Stimulated activated CD8-positive, alpha-beta memory T cell treated with anti-CD3 and anti-CD28 coated beads, Interleukin-12 subunit alpha, Interleukin-12 subunit beta, amount 100 ng/mL, for 24 hours (primary cell): ENCODE measurements at regions not wholly inside any gene's neighbourhood (a gene's known extent, or its start where the extent isn't known, plus 50 kb on each side); places are given as distances from the start of the nearest gene placed in this dataset.
"Not testable (repeated sequence)": the region's sequence is repeated elsewhere in the genome, so short reads cannot be mapped to it uniquely, and the experiment has no call there.

Source experiments
- DNase-seq: peaks from one replicate; pipeline ENCODE4 v3.0.0-alpha.2; 2020; ENCODE audit errors: extremely low read depth

GRCh38 chr14:34300882-34301734 is 160.9 kb downstream of the SPTSSA start:
- DNase-seq: no peak

GRCh38 chr14:34300330-34300729 is 161.7 kb downstream of the SPTSSA start:
- no peak for DNase-seq

- no peak for DNase-seq
These were observed 162.7 kb downstream of the SPTSSA start for GRCh38 chr14:34299360-34299759.

- no peak for DNase-seq
These were observed 164.1 kb downstream of the SPTSSA start for GRCh38 chr14:34297786-34298520.

- no peak for DNase-seq
These were observed 178.4 kb downstream of the SPTSSA start for GRCh38 chr14:34283590-34283989.

- DNase-seq: no peak
These were observed 184.8 kb downstream of the SPTSSA start for GRCh38 chr14:34277191-34277590.

GRCh38 chr14:34275530-34275929 is 186.5 kb downstream of the SPTSSA start:
- no peak for DNase-seq

- no peak for DNase-seq
These were observed 187.0 kb downstream of the SPTSSA start for GRCh38 chr14:34275078-34275477.

GRCh38 chr14:34273716-34274115 is 188.3 kb downstream of the SPTSSA start:
- not testable (repeated sequence) for DNase-seq

GRCh38 chr14:34270361-34270760 is 191.7 kb downstream of the SPTSSA start:
- no peak for DNase-seq

GRCh38 chr14:34266344-34266743 is 195.7 kb downstream of the SPTSSA start:
- DNase-seq: no peak

- DNase-seq: no peak
These were observed 199.7 kb downstream of the SPTSSA start for GRCh38 chr14:34262127-34262910.

GRCh38 chr14:34259996-34260395 is 202.0 kb downstream of the SPTSSA start:
- no peak for DNase-seq

GRCh38 chr14:34258318-34258717 is 203.7 kb downstream of the SPTSSA start:
- no peak for DNase-seq

- DNase-seq: no peak
These were observed 204.5 kb downstream of the SPTSSA start for GRCh38 chr14:34257505-34257904.

GRCh38 chr14:34256223-34256622 is 205.8 kb downstream of the SPTSSA start:
- DNase-seq: no peak

- no peak for DNase-seq
These were observed 207.5 kb downstream of the SPTSSA start for GRCh38 chr14:34254571-34254970.

GRCh38 chr14:34254031-34254430 is 208.0 kb downstream of the SPTSSA start:
- DNase-seq: no peak

- DNase-seq: no peak
These were observed 209.8 kb downstream of the SPTSSA start for GRCh38 chr14:34252227-34252626.

- no peak for DNase-seq
These were observed 210.4 kb downstream of the SPTSSA start for GRCh38 chr14:34251662-34252061.

GRCh38 chr14:34250959-34251358 is 211.1 kb downstream of the SPTSSA start:
- DNase-seq: no peak

- no peak for DNase-seq
These were observed 214.4 kb downstream of the SPTSSA start for GRCh38 chr14:34247605-34248004.
